HG03442 (cell line): ENCODE measurements at regions not wholly inside any gene's neighbourhood (a gene's known extent, or its start where the extent isn't known, plus 50 kb on each side); places are given as distances from the start of the nearest gene placed in this dataset.
"Not testable (repeated sequence)": the region's sequence is repeated elsewhere in the genome, so short reads cannot be mapped to it uniquely, and the experiment has no call there.

Source experiments
- ATAC-seq: cut with Tn5 transposase; IDR thresholded peaks from one replicate; pipeline ENCODE4 v1.9.1; 2021; ENCODE audit warnings: mild to moderate bottlenecking, moderate library complexity; ENCODE audit not compliant: unreplicated experiment

DNA sequence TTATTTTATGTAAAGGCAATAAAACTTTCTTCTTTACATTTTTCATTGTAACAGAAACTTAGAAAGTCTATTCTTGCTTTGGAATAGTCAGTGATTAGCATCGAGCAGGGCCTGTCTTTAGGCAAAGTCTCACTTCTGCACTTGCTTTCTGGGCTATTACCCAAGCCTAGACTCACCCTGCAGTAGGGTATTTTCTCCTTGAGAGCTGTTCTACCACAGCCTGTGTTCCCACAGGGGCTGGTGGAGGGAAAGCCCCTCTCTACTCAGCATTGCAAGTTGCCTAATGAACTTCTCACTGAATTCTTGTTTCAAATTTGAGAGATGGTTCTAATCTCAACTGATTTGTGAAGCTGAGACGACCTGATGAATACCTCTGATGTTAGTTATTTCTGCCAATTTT, 111.7 kb upstream of the KLHL14 start:
- peak; percentile 88 for ATAC-seq

DNA sequence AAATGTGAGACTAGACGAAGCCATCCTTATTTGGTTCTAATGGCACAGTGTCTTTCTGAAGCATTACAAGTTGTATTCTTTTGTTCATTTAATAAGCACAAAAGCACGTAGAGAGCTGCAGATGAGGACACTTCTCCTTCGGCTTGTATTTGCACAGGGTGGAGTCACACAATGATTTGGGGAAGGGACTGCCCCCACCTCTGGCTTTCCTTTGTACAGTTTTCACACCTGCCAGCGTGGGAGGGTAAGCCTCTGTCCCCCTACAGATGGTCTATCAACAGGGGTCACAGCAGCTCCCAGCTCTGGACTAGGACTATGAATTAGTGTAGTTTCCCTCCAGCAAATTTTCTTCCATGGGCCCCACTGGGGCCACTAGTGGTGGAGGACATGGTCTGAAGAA, 108.2 kb upstream of the KLHL14 start:
- no peak for ATAC-seq

DNA sequence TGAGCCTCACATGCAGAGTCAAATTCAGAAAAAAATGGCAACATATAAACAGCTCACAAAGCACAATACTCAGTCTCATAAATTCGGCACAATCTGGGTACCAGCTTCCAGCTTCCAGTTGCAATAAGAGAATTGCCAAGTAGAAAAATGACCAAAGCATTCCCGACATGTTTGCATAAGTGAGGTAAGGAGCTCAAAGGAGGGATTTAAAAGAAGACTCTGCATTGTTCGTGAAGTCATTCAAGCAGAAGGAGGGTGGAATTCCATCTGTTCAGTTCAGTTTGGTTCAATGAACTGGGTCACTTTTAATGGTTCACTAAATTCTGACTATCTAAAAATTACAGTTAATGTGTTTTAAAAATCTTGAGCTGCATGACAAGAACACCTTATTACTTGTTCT, 106.7 kb upstream of the KLHL14 start:
- ATAC-seq, result no peak

DNA sequence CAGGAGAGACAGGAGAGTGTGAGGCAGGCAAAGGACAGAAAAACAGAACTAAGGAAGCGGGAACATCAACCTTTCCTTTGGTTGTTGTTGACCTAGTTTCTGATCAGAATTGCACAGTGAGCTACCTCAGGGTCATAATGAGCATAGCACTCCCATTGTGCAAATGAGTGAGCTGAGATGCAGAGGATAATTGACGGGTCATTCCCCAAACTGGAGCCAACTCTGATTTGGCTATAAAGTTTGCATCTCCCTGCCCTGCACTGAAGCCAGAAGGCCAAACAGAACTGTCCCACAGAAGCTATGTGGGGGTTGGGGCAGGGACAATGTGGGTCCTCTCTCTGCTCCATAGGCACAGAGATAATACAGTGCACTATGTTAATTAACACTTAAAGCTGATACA, 105.6 kb upstream of the KLHL14 start:
- no peak for ATAC-seq

DNA sequence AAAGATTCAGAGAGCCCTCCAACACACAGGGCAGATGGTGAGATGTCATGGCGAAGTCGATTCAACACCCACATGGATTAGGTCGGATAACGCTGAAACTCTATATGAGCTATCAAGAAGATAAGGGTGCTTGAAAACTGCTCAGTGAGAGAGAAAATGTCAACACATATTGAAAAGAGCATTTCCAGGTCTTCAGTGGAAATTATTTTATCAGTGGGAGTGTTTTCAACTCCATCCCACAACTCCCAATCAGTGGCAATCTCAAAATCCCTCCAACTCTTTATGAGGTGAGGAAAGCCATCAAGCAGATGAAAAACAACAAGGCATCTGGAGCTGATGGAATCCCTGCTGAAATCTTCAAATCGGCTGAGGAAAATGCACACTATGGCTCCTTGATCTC, 104.5 kb upstream of the KLHL14 start:
- no peak for ATAC-seq

DNA sequence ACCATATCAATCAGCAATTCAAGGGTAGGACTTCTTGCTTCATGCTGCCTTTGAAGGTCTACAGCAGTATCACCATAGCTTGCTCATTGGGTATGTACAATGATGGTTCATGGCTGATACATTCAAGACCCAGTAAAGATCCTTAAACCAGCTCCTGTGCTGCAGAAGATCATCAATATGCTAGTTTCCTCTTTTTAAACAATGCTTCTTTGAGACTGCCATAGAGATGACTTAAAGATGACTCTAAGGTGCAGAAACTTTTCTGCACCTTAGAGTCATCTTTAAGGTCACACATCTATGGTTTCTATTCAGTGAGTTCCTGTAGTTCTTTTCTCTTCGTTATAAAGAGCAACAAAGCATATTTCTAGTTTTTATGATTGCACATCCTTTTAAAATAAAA, 102.8 kb upstream of the KLHL14 start:
- ATAC-seq, result no peak

DNA sequence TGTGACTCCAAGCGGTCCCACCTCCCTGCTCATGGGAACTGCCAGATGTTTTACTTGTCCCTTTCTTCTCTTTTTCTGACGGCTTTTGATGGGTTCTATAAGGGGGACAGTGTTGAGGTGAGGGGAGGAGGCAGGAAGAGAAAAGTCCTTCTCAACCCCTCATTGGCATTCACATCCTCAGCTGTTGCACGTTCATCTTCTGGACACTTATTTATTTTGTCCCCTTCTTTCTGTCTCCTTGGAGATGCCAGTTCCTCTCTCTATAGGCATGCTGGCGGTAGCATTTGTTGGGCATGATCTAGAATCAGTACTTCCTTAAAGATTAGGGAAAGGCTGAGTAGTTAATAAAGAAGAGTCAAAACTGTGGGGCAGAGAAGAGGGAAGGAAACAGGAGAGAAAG, 99.0 kb upstream of the KLHL14 start:
- ATAC-seq, result no peak

DNA sequence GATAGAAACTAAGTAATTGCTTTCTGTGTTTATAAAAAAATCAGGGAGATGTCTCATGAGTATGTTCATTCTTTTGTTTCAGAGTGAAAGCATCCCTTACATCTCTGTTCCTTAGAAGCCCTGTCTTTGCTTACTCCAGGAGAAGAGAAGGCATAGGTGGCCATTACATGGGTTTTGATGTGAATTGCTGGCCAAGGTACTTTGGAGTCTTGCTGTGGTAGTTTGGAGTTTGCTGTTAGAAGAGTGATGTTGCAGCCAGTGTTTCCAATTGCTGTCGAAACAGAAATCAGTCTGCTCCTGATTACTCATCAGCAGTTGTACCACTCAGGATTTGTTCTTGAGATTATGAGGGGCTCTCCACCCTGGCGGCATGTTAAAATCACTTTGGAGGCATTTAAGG, 97.8 kb upstream of the KLHL14 start:
- no peak for ATAC-seq

DNA sequence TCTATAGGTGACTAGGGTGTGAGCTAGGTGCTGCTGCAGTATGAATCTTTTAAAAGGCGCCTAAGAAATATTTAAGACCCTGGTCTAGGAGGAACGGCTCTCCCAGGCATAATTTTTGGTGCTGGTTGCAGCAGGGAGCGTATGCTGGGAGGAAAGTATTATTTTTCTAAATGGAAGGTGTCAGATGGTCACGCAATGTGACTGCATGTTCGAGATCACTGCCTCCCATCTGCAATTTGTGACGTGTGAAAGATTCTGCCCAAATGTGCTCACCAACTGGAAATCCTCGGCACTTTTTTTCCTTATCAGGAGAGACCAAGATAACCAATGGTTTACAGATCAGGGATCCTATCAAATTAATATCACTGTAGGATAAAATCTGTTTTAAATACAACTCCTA, 95.6 kb upstream of the KLHL14 start:
- ATAC-seq, result no peak

DNA sequence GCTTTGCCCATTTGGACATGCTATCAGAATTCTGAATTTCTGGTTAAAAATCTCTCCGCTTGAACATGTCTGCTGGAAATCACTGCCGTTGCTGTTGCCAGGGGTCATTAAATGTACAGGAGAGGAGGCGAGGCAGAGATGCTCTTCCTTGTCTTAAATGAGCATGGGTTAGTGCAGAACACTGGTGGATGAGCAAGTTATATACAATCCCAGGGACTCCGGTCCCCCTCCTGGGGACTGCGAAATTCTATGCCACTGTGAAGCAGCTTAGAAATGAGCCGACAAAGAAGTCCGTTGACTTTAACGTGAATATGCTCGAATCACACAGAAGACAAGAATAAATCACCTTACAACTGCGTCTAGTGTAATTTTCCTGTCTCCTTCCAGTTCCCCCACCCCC, 95.1 kb upstream of the KLHL14 start:
- ATAC-seq, result no peak

DNA sequence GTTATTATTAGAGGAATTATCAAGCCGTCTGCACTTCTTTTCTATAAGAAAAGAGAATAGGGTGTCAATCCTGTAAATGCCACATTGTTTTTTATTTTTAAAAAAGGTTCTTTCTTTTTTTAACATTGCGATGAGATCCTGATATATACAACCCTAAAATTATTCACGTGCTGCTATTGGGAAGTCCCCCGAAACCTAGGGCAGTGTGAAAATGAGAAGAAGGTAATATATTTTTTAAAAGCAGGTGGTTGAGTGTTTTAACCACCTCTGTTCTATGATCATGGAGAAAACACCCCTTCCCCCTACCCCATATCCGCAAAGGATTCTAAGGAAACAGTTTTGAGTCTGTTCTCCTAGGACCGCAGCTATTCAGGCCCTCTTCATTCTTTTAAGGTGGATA, 94.5 kb upstream of the KLHL14 start:
- ATAC-seq, result no peak

DNA sequence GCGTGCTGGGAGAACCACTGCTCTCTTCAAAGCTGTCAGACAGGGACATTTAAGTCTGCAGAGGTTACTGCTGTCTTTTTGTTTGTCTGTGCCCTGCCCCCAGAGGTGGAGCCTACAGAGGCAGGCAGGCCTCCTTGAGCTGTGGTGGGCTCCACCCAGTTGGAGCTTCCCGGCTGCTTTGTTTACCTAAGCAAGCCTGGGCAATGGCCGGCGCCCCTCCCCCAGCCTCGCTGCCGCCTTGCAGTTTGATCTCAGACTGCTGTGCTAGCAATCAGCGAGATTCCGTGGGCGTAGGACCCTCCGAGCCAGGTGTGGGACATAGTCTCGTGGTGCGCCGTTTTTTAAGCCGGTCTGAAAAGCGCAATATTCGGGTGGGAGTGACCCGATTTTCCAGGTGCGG, 89.2 kb upstream of the KLHL14 start:
- ATAC-seq, result not testable (repeated sequence)

DNA sequence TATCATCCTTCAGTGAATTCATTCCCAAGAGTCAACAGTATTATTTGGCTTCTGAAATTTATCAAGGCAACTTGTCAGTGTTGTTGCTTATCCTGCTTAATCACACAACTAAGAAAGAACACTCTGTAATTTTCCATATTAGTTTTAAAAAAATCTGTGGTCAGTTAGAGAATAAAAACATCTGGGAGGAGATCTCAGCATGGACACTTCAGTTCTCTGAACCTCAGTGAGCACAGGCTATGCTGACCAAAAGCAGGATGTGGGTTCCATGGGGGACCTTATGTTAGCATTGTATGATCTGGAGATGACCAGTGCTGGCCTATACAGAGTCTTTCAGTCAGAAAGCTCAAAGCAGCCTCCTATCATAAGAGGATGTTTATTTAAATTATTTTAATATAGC, 79.1 kb upstream of the KLHL14 start:
- ATAC-seq, result no peak

DNA sequence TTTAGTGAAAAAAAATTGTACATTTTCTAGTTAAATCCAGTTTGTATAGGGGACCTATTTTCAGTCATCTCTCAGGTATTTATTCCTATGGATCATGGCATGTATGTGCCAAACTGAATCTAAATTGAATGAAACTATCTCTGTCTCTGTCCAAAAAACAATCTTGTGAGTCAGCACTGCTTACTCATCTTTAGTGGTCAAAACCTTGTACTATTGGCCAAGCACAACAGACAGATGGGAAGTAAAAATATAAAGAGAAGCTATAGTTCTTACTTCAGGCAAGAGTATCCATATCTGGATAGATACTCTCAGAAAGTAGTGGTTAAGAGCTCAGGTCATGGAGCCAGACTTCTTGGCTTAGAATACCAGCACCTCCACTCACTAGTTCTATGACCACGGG, 76.0 kb upstream of the KLHL14 start:
- ATAC-seq, result no peak

DNA sequence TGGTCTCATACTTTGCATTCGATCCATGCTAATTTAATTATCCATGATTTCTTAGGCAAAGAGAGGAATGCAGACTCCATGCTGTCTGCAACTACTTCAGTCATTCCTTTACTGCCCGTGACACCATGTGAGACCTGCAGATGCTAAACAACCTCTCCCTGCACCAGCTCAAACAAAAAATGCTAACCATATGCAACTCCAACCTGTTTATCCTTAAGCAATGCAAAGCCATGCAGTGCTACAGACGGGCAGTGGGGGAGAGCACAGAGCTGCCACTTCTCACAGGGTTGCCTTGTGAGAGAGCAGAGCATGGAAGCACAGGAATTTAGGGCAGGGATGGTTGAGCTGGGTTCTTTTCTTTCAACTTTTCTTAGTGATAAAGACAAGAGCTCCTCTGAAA, 74.9 kb upstream of the KLHL14 start:
- no peak for ATAC-seq

DNA sequence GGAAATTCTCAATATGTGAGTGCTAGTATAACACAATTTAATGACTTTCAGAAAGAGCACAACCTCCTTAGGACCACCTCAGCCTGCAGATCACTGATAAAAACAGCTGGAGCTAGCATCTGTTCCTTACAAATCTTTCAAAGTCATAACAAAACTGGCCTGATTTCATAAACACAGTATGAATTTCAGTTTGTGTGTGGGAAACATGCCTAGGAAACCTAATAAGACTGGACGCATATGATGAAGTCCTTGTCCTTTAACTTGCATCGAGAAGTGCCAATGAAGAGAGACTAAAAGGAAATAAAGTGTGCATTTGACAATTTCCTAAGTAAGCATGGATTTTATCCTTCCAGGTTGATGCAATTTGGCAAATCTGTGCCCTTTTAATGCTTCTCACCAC, 74.1 kb upstream of the KLHL14 start:
- ATAC-seq, result no peak

DNA sequence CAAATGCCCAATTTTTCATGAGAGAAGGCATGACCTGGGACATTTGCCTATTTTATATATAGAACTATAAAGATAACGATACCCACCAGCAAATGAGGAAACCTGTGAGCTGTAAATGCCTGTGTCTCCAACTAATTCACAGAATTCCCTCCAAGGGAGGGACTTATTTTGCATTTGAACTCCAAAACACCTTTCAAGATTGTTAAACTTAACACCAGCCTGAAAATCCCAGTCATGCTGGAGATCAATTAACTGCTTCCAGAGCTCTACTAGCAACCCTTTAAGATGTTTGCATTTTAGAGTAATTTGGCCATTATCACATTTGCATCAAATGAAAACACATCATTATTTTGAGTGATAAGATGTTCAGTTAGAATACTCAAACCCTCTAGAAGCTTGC, 68.1 kb upstream of the KLHL14 start:
- no peak for ATAC-seq

DNA sequence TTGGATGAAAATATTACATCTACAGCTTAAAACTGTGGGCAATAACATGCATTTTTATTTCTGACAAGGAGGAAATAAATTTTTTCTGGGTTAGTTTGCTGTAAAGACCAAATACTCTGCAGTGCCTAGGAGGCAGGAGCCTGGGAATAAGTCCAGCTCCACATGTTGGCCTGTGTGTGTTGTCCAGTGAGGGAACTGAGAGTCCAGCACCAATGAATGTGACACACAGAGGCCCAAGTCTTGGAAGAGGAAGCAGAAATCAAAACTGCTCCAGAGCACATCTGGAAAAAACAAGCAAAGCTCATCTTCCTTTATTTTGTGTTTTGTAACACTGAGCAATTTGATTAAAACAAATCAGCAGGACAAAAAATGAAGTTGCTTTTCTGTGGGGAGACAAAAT, 63.1 kb upstream of the KLHL14 start:
- no peak for ATAC-seq

DNA sequence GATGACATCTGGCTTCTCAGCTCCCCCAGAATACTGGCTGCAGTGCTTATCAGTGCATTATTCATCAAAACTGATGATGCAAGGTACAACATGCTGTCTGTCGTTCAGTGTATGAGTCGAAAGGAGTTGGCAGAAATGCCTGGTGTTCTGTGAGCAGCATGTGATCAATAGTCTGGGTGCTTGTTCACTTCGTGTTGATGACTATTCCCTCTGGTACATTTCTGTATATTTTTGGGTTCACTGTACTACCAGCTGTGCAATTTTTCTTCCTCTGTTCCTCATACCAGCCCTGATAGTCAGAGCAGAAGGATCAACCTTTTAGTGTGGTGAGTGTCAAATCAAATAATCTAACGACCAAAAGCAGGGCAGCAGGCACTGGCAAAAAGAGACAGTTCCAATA, 59.0 kb upstream of the KLHL14 start:
- no peak for ATAC-seq

DNA sequence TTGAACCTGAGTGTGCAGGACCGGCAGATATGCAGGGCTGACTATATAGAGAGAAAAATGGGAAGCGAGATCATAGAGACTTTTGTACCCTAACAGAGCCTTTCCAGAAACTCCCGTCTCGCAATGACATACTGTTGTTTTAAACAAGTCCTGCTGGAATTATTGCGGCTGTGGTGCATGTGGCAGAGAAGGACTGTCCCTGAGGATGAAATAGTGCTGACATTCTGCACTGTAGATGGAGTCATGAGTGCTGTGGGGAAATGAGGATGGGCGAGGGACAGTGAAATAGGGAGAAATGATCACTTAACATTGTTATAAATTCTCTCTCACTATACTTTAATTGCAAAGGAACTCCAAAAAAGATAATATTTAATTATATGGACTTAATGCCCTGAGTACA, 50.4 kb upstream of the KLHL14 start:
- ATAC-seq, result no peak
